GM12864 (cell line): ENCODE measurements at regions not wholly inside any gene's neighbourhood (a gene's known extent, or its start where the extent isn't known, plus 50 kb on each side); places are given as distances from the start of the nearest gene placed in this dataset.
"Not testable (repeated sequence)": the region's sequence is repeated elsewhere in the genome, so short reads cannot be mapped to it uniquely, and the experiment has no call there.

Experiments
- DNase-seq: peaks from one replicate; pipeline ENCODE4 v3.0.0-alpha.2; 2011; ENCODE audit warnings: low read depth
- H3K4me3 ChIP-seq: 2 replicates; pipeline ENCODE4 v1.5.1; 2011; ENCODE audit warnings: mild to moderate bottlenecking, low read depth, low read length, control low read depth
- CTCF ChIP-seq: IDR thresholded peaks from 2 replicates; pipeline ENCODE4 v1.5.1; 2011; ENCODE audit warnings: low read depth, mild to moderate bottlenecking, moderate library complexity, low read length, control low read depth, inconsistent platforms; ENCODE audit errors: missing control alignments

- no peak for DNase-seq
- TF ChIP-seq CTCF, result no peak
- H3K4me3 ChIP-seq, result no peak overlapping the region
These were observed 98.4 kb upstream of the OR9G4 start for GRCh38 chr11:56846631-56847576.

GRCh38 chr11:56845121-56845732, 96.7 kb upstream of the OR9G4 start:
- DNase-seq, result no peak

GRCh38 chr11:56843816-56844215, 95.3 kb upstream of the OR9G4 start:
- no peak overlapping the region for H3K4me3 ChIP-seq

More at GRCh38 chr11:56845121-56845732, 96.7 kb upstream of the OR9G4 start:
- no peak for TF ChIP-seq CTCF
- no peak overlapping the region for H3K4me3 ChIP-seq

GRCh38 chr11:56842814-56843794, 94.6 kb upstream of the OR9G4 start:
- no peak for TF ChIP-seq CTCF
- H3K4me3 ChIP-seq, result no peak overlapping the region
- DNase-seq, result no peak

More at GRCh38 chr11:56843816-56844215, 95.3 kb upstream of the OR9G4 start:
- no peak for TF ChIP-seq CTCF
- no peak for DNase-seq

- DNase-seq, result peak; percentile 10
- TF ChIP-seq CTCF, result peak; percentile 75
- H3K4me3 ChIP-seq, result no peak overlapping the region
These were observed 92.8 kb upstream of the OR9G4 start for GRCh38 chr11:56841210-56841810.

GRCh38 chr11:56827357-56827756, 78.9 kb upstream of the OR9G4 start:
- not testable (repeated sequence) for DNase-seq, H3K4me3 ChIP-seq
